ENCODE measurements at regions not wholly inside any gene's neighbourhood (a gene's known extent, or its start where the extent isn't known, plus 50 kb on each side); places are given as distances from the start of the nearest gene placed in this dataset.
"Not testable (repeated sequence)": the region's sequence is repeated elsewhere in the genome, so short reads cannot be mapped to it uniquely, and the experiment has no call there.

DNA sequence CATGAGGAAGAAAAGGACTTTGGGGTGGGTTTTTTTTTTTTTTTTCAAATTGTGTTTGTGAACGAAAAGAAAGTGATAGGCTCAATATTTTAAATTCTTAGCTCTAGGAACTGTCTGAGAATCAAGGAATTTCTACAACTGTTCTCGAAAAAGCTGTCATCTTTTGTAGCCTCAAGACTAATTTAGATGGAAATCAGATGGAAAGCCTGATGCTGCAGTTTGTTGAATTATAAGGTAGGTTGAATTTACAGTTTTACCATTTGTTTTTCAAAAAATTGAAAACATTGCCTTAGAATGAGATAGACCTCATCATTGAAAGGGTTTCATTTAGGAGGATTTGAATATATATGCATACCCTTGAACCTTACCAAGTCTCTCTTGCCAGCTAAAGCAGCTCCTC lies 109.3 kb upstream of the TRHDE start:
- Mint-ChIP-seq H3K27ac (no peak overlapping the region), H3K4me1 (no peaks in the 10 kb centered on the region), H3K9me3 (no peaks in the 10 kb centered on the region), H3K36me3 (ENCODE audit: low read depth) (no peaks in the 10 kb centered on the region), H3K4me3 (no peak overlapping the region), H3K27me3 (ENCODE audit: low read depth, poor library complexity) (peaks cover 8% of the 10 kb centered on the region)
- TF ChIP-seq, protein P1, sequence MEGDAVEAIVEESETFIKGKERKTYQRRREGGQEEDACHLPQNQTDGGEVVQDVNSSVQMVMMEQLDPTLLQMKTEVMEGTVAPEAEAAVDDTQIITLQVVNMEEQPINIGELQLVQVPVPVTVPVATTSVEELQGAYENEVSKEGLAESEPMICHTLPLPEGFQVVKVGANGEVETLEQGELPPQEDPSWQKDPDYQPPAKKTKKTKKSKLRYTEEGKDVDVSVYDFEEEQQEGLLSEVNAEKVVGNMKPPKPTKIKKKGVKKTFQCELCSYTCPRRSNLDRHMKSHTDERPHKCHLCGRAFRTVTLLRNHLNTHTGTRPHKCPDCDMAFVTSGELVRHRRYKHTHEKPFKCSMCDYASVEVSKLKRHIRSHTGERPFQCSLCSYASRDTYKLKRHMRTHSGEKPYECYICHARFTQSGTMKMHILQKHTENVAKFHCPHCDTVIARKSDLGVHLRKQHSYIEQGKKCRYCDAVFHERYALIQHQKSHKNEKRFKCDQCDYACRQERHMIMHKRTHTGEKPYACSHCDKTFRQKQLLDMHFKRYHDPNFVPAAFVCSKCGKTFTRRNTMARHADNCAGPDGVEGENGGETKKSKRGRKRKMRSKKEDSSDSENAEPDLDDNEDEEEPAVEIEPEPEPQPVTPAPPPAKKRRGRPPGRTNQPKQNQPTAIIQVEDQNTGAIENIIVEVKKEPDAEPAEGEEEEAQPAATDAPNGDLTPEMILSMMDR (IDR thresholded peaks at IDR 0.05): no peak
- DNase-seq: no peak

- no peaks in the 10 kb centered on the region for H3K36me3 Mint-ChIP-seq (ENCODE audit: low read depth)
- H3K27me3 Mint-ChIP-seq (ENCODE audit: low read depth, poor library complexity): peaks cover 5% of the 10 kb centered on the region
- no peak for DNase-seq
- H3K9me3 Mint-ChIP-seq: no peaks in the 10 kb centered on the region
- H3K4me3 Mint-ChIP-seq: no peak overlapping the region
- no peaks in the 10 kb centered on the region for H3K4me1 Mint-ChIP-seq
- TF ChIP-seq, protein P1 (IDR thresholded peaks at IDR 0.05): no peak
- no peak overlapping the region for H3K27ac Mint-ChIP-seq
Observed at GRCh38 chr12:72168851-72169250, 103.3 kb upstream of the TRHDE start.

DNA sequence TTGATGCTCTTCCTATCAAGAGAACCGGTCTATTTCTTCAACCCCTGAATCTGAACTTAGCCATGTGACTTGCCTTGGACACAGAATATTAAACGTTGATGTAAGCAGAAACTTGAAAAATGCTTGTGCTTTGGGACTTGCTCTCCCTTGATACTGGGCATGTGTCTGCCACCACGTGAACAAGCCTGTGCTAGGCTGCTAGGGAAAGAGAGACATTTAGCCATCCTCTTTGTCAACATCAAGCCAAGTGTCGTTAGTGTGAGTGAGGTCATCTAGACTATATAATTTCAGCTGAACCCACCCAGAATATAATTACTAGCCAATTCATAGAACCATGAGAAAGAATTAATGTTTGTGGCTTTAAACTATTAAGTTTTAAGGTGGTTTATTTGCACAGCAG lies 98.2 kb upstream of the TRHDE start:
- Mint-ChIP-seq H3K4me1 (no peaks in the 10 kb centered on the region), H3K4me3 (no peak overlapping the region), H3K27me3 (ENCODE audit: low read depth, poor library complexity) (peaks cover 3% of the 10 kb centered on the region), H3K9me3 (no peaks in the 10 kb centered on the region), H3K36me3 (ENCODE audit: low read depth) (no peaks in the 10 kb centered on the region), H3K27ac (no peak overlapping the region)
- TF ChIP-seq, protein P1 (IDR thresholded peaks at IDR 0.05): no peak
- DNase-seq: no peak

GRCh38 chr12:72178244-72178643 lies 93.9 kb upstream of the TRHDE start:
- Mint-ChIP-seq H3K27ac (no peak overlapping the region), H3K4me3 (no peak overlapping the region), H3K4me1 (no peaks in the 10 kb centered on the region), H3K36me3 (ENCODE audit: low read depth) (no peaks in the 10 kb centered on the region), H3K27me3 (ENCODE audit: low read depth, poor library complexity) (peaks cover 3% of the 10 kb centered on the region), H3K9me3 (no peaks in the 10 kb centered on the region)
- DNase-seq: no peak
- TF ChIP-seq, protein P1 (IDR thresholded peaks at IDR 0.05): no peak

DNA sequence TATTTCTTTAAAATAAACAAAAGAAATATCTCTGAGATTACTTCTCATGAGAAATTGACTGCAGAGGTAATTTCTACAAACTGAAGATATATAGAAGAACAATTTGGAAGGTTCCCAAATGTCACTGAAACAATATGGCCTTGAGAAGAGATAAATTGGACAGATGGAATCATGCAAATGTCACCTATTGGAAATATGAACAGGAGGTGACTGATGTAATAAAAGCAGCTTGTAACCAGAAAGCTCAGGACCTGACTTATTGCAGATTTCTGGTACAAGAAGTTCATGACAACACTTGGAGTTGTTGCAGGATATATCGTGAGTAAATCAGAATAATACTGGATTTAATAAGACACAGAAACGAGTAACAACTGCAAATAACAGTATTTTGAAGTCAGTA lies 93.3 kb upstream of the TRHDE start:
- no peaks in the 10 kb centered on the region for H3K36me3 Mint-ChIP-seq (ENCODE audit: low read depth)
- no peaks in the 10 kb centered on the region for H3K4me1 Mint-ChIP-seq

DNA sequence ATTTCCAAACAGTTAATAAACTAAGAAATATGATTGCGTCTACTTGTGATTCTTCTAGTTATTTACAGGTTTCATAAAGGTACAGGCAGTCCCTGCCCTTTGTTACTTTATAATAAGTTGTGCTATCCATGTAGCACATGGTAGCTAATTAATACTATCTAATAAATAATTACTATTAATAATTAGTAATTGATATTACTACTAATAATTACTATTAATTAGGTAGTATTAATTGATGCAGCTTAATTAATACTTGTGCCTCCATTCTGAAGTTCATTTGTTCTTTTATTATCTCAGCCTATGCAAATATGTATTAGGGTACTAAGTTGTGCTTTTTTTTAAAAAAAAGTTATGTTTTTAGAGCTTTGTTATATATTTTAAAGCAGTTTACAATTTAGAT lies 92.3 kb upstream of the TRHDE start:
- no peak overlapping the region for H3K27ac Mint-ChIP-seq
- H3K36me3 Mint-ChIP-seq (ENCODE audit: low read depth): no peaks in the 10 kb centered on the region
- no peak for DNase-seq
- H3K27me3 Mint-ChIP-seq (ENCODE audit: low read depth, poor library complexity): no peaks in the 10 kb centered on the region
- TF ChIP-seq, protein P1 (IDR thresholded peaks at IDR 0.05): no peak
- H3K4me1 Mint-ChIP-seq: no peaks in the 10 kb centered on the region
- H3K9me3 Mint-ChIP-seq: no peaks in the 10 kb centered on the region
- H3K4me3 Mint-ChIP-seq: no peak overlapping the region

More for the DNA sequence above, 93.3 kb upstream of the TRHDE start:
- Mint-ChIP-seq H3K27ac (no peak overlapping the region), H3K27me3 (ENCODE audit: low read depth, poor library complexity) (peaks cover 2% of the 10 kb centered on the region), H3K9me3 (no peaks in the 10 kb centered on the region), H3K4me3 (no peak overlapping the region)
- DNase-seq: no peak
- TF ChIP-seq, protein P1 (IDR thresholded peaks at IDR 0.05): no peak

DNA sequence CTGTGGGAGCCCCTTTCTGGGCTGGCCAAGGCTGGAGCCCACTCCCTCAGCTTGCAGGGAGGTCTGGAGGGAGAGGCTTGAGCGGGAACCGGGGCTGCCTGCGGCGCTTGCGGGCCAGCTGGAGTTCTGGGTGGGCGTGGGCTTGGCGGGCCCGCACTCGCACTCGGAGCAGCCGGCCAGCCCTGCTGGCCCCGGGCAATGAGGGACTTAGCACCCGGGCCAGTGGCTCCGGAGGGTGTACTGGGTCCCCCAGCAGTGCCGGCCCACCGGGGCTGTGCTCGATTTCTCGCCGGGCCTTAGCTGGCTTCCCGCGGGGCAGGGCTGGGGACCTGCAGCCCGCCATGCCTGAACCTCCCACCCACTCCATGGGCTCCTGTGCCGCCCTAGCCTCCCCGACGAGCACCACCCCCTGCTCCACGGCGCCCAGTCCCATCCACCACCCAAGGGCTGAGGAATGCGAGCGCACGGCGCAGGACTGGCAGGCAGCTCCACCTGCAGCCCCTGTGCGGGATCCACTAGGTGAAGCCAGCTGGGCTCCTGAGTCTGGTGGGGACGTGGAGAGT lies 87.1 kb upstream of the TRHDE start:
- not testable (repeated sequence) for H3K27me3 Mint-ChIP-seq (ENCODE audit: low read depth, poor library complexity); DNase-seq; H3K4me3 Mint-ChIP-seq; H3K36me3 Mint-ChIP-seq (ENCODE audit: low read depth); H3K9me3 Mint-ChIP-seq; H3K4me1 Mint-ChIP-seq; H3K27ac Mint-ChIP-seq
